WI38 (cell line): ENCODE measurements at regions not wholly inside any gene's neighbourhood (a gene's known extent, or its start where the extent isn't known, plus 50 kb on each side); places are given as distances from the start of the nearest gene placed in this dataset.

ENCODE experiments used
- H3K4me3 ChIP-seq: 2 replicates; pipeline ENCODE4 v1.5.1; 2011; ENCODE audit warnings: low read depth, mild to moderate bottlenecking, control low read depth, low read length
- TF ChIP-seq, protein P1 (sequence below): IDR thresholded peaks from 2 replicates; pipeline ENCODE4 v1.5.1; 2012; ENCODE audit warnings: low read depth, mild to moderate bottlenecking, control low read depth, low read length

DNA sequence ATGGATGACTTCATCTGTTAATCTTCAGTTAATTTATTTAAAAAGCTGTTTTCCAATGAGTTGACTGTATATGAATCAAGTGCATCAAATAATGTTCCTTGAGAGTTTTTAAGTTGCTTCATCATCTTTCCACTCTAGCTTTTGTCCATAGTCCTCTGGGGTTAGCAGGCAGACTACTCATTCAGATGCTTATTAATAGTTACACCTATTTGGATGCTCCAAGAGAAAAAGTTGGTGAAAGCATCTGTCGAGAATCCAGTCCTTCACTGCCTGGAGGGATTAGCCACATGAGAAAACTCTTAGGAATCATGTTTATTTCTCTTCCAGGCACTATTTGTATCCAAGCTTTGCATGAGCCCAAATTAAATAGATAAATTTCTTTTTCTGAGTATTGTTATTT, 70.2 kb downstream of the DACT1 start:
- TF ChIP-seq, protein P1, sequence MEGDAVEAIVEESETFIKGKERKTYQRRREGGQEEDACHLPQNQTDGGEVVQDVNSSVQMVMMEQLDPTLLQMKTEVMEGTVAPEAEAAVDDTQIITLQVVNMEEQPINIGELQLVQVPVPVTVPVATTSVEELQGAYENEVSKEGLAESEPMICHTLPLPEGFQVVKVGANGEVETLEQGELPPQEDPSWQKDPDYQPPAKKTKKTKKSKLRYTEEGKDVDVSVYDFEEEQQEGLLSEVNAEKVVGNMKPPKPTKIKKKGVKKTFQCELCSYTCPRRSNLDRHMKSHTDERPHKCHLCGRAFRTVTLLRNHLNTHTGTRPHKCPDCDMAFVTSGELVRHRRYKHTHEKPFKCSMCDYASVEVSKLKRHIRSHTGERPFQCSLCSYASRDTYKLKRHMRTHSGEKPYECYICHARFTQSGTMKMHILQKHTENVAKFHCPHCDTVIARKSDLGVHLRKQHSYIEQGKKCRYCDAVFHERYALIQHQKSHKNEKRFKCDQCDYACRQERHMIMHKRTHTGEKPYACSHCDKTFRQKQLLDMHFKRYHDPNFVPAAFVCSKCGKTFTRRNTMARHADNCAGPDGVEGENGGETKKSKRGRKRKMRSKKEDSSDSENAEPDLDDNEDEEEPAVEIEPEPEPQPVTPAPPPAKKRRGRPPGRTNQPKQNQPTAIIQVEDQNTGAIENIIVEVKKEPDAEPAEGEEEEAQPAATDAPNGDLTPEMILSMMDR: no peak
- no peak overlapping the region for H3K4me3 ChIP-seq

GRCh38 chr14:58709949-58710348, 72.2 kb downstream of the DACT1 start:
- H3K4me3 ChIP-seq: no peak overlapping the region
- TF ChIP-seq, protein P1: no peak

DNA sequence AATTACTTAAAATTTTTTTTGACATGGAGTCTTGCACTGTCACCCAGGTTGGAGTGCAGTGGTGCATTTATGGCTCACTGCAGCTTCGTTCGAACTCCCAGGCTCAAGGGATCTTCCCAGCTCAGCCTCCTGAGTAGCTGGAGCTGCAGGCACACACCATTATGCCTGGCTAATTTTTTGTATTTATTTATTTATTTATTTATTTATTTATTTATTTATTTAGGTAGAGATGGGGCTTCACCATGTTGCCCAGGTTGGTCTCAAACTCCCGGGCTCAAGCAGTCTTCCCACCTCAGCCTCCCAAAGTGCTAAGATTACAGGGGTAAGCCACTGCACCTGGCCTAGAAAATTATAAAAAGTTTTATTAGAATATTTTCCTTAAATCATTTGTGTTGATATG, 73.6 kb downstream of the DACT1 start:
- TF ChIP-seq, protein P1: no peak
- H3K4me3 ChIP-seq: no peak overlapping the region

- TF ChIP-seq, protein P1: no peak
- no peak overlapping the region for H3K4me3 ChIP-seq
These were observed 74.6 kb downstream of the DACT1 start for GRCh38 chr14:58712357-58712756.

DNA sequence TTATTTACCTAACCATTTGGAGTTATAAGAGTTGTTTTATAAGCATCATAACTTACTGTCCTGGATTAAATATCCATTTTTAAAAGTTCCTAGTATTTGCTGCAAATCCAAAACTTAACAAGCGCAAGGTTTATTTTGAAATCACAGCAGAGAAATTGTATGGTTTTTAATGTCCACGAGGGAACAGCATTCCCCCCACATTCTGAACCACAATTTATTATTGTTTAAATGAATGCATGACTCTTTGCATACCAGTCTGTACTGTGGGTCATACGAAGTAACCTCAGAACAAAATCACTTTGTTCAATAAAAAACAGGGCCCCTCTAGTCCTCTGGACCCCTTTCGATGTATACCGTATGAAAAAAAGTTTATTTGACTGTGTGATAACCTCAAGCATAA, 75.9 kb downstream of the DACT1 start:
- TF ChIP-seq, protein P1: no peak
- no peak overlapping the region for H3K4me3 ChIP-seq

- no peak overlapping the region for H3K4me3 ChIP-seq
- TF ChIP-seq, protein P1: no peak
These were observed 78.9 kb downstream of the DACT1 start for GRCh38 chr14:58716706-58717105.

GRCh38 chr14:58717211-58717610, 79.4 kb downstream of the DACT1 start:
- TF ChIP-seq, protein P1: no peak
- no peak overlapping the region for H3K4me3 ChIP-seq
